HL-60 (cell line): ENCODE measurements at regions not wholly inside any gene's neighbourhood (a gene's known extent, or its start where the extent isn't known, plus 50 kb on each side); places are given as distances from the start of the nearest gene placed in this dataset.

ENCODE experiments used
- CTCF ChIP-seq: IDR thresholded peaks from one replicate; pipeline ENCODE4 v1.5.1; 2011; ENCODE audit warnings: low read length, control low read depth, inconsistent platforms; ENCODE audit not compliant: insufficient read depth
- POLR2AphosphoS5 ChIP-seq: IDR thresholded peaks from 2 replicates; pipeline ENCODE4 v1.6.1; 2012; ENCODE audit warnings: low read depth

- TF ChIP-seq CTCF (no peak), POLR2AphosphoS5 (peak; percentile 34; the same call in 1 of the 2 replicates)
Observed at GRCh38 chr1:58251430-58252073, 295.0 kb downstream of the OMA1 start.
